Kidney epithelial cell (primary cell): ENCODE measurements at regions not wholly inside any gene's neighbourhood (a gene's known extent, or its start where the extent isn't known, plus 50 kb on each side); places are given as distances from the start of the nearest gene placed in this dataset.
A peak's percentile ranks its signal among the peaks of the same experiment; 100 is the strongest.
"Not testable (repeated sequence)": the region's sequence is repeated elsewhere in the genome, so short reads cannot be mapped to it uniquely, and the experiment has no call there.

Experiments
- DNase-seq: peaks from one replicate; pipeline ENCODE4 v3.0.0-alpha.2; 2010; ENCODE audit warnings: low read depth
- H3K27me3 ChIP-seq: 2 replicates; pipeline ENCODE4 v1.6.0; 2011; ENCODE audit warnings: low read length; ENCODE audit not compliant: control insufficient read depth, insufficient read depth
- H3K36me3 ChIP-seq: 2 replicates; pipeline ENCODE4 v1.5.1; 2011; ENCODE audit warnings: low read length; ENCODE audit not compliant: control insufficient read depth, insufficient read depth
- H3K4me3 ChIP-seq: 2 replicates; pipeline ENCODE4 v1.5.1; 2011; ENCODE audit warnings: low read depth, mild to moderate bottlenecking, control low read depth, low read length
- TF ChIP-seq, protein P1 (sequence below): IDR thresholded peaks from 2 replicates; pipeline ENCODE4 v1.5.1; 2011; ENCODE audit warnings: mild to moderate bottlenecking, moderate library complexity, low read length, control low read depth, inconsistent platforms; ENCODE audit not compliant: insufficient read depth, poor library complexity, severe bottlenecking

- no peak overlapping the region for H3K4me3 ChIP-seq
- DNase-seq = no peak
- H3K27me3 ChIP-seq = no peaks in the 10 kb centered on the region
- no peaks in the 10 kb centered on the region for H3K36me3 ChIP-seq
- TF ChIP-seq, protein P1, sequence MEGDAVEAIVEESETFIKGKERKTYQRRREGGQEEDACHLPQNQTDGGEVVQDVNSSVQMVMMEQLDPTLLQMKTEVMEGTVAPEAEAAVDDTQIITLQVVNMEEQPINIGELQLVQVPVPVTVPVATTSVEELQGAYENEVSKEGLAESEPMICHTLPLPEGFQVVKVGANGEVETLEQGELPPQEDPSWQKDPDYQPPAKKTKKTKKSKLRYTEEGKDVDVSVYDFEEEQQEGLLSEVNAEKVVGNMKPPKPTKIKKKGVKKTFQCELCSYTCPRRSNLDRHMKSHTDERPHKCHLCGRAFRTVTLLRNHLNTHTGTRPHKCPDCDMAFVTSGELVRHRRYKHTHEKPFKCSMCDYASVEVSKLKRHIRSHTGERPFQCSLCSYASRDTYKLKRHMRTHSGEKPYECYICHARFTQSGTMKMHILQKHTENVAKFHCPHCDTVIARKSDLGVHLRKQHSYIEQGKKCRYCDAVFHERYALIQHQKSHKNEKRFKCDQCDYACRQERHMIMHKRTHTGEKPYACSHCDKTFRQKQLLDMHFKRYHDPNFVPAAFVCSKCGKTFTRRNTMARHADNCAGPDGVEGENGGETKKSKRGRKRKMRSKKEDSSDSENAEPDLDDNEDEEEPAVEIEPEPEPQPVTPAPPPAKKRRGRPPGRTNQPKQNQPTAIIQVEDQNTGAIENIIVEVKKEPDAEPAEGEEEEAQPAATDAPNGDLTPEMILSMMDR = no peak
Measured at GRCh38 chr1:221530791-221531190, 211.1 kb downstream of the DUSP10 start.

GRCh38 chr1:221532071-221532773, 209.7 kb downstream of the DUSP10 start:
- DNase-seq = no peak
- Histone ChIP-seq H3K4me3 (no peak overlapping the region), H3K36me3 (no peaks in the 10 kb centered on the region), H3K27me3 (no peaks in the 10 kb centered on the region)
- TF ChIP-seq, protein P1 = no peak

- TF ChIP-seq, protein P1 = no peak
- no peak overlapping the region for H3K4me3 ChIP-seq
- DNase-seq = no peak
- no peaks in the 10 kb centered on the region for H3K27me3 ChIP-seq
- no peaks in the 10 kb centered on the region for H3K36me3 ChIP-seq
Measured at GRCh38 chr1:221541296-221541695, 200.6 kb downstream of the DUSP10 start.

DNA sequence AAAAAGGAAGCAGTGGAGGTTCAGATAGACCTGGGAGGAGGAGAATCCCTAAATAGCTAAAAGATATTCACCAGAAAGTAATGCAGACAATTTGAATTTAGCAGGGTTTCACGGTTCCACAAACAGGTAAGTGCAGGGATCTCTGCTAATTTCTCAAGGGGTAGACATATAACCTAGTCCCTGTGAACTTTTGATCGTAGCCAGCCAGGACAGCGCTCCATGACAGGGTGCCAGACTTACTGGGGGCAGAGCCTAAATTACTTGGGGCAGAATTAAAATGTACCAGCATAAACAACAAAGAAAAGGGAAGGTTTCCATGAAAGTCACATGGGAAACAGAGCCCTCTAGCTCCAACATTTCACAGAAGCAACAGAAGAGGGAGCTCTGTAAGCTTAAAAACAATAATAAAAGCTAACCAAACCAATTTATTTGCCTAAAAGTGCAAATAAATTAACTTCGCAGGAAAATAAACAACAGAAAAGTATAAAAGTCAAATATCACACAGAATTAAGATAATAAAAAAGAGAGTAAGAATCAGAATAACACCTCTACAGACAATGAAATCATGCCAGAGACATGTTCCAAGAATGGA, 198.3 kb downstream of the DUSP10 start:
- H3K36me3 ChIP-seq = no peaks in the 10 kb centered on the region
- TF ChIP-seq, protein P1 = peak; percentile 51
- DNase-seq = no peak
- no peaks in the 10 kb centered on the region for H3K27me3 ChIP-seq
- no peak overlapping the region for H3K4me3 ChIP-seq

- H3K27me3 ChIP-seq = no peaks in the 10 kb centered on the region
- no peaks in the 10 kb centered on the region for H3K36me3 ChIP-seq
- no peak overlapping the region for H3K4me3 ChIP-seq
- TF ChIP-seq, protein P1 = no peak
- no peak for DNase-seq
Measured at GRCh38 chr1:221548942-221549341, 192.9 kb downstream of the DUSP10 start.

GRCh38 chr1:221549815-221550214, 192.1 kb downstream of the DUSP10 start:
- TF ChIP-seq, protein P1 = no peak
- DNase-seq = no peak
- Histone ChIP-seq H3K36me3 (no peaks in the 10 kb centered on the region), H3K4me3 (no peak overlapping the region), H3K27me3 (no peaks in the 10 kb centered on the region)

DNA sequence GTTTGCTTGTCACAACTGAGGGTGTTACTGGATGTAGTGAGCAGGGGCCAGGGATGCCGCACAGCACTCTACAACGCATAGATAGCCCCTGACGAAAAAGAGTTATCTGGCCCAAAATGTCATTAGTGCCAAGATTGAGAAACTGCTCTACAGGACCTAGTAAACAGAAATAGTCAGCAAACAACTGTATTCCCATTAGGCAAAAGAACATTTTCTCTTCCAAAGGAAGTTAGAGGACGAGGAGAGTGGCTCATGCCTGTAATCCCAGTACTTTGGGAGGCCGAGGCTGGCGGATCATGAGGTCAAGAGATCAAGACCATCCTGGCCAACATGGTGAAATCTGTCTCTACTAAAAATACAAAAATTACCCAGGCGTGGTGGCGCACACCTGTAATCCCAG, 189.1 kb downstream of the DUSP10 start:
- not testable (repeated sequence) for H3K36me3 ChIP-seq, DNase-seq, H3K27me3 ChIP-seq, H3K4me3 ChIP-seq
